ENCODE measurements at regions not wholly inside any gene's neighbourhood (a gene's known extent, or its start where the extent isn't known, plus 50 kb on each side); places are given as distances from the start of the nearest gene placed in this dataset.

GRCh38 chr14:35196571-35196970 is 74.2 kb downstream of the PRORP start:
- Histone ChIP-seq H3K4me1 (ENCODE audit: control insufficient read depth, low read depth, low read length) (no peaks in the 10 kb centered on the region), H2BK5ac (ENCODE audit: low read length) (no peak overlapping the region), H3K9ac (ENCODE audit: low read length) (no peak overlapping the region), H3K56ac (ENCODE audit: low read length) (no peak overlapping the region), H3K79me1 (ENCODE audit: low read length) (no peaks in the 10 kb centered on the region), H2BK15ac (replicated peaks; ENCODE audit: low read depth) (no peak overlapping the region), H2AK5ac (ENCODE audit: low read length) (no peak overlapping the region), H3K79me2 (ENCODE audit: control insufficient read depth, insufficient read depth, low read length) (no peaks in the 10 kb centered on the region), H4K8ac (ENCODE audit: low read depth, low read length) (no peak overlapping the region), H3K23ac (ENCODE audit: low read length) (no peak overlapping the region), H3K18ac (ENCODE audit: low read length) (no peak overlapping the region), H4K5ac (ENCODE audit: low read length) (no peak overlapping the region), H3K4me3 (ENCODE audit: low read length) (no peak overlapping the region), H3K27me3 (ENCODE audit: insufficient read depth, low read length, poor library complexity) (no peaks in the 10 kb centered on the region), H2BK120ac (ENCODE audit: low read depth, low read length) (no peak overlapping the region), H3K4me2 (ENCODE audit: low read length) (no peak overlapping the region), H3K4ac (ENCODE audit: low read depth, low read length) (no peak overlapping the region), H3K27ac (ENCODE audit: low read depth, low read length) (no peak overlapping the region), H3K36me3 (ENCODE audit: control insufficient read depth, insufficient read depth, low read length) (no peaks in the 10 kb centered on the region)
- DNase-seq: no peak
- no CpG with 5 or more reads among the region's 1 CpG for WGBS (ENCODE audit: extremely low coverage, insufficient coverage, low lambda C conversion rate)

DNA sequence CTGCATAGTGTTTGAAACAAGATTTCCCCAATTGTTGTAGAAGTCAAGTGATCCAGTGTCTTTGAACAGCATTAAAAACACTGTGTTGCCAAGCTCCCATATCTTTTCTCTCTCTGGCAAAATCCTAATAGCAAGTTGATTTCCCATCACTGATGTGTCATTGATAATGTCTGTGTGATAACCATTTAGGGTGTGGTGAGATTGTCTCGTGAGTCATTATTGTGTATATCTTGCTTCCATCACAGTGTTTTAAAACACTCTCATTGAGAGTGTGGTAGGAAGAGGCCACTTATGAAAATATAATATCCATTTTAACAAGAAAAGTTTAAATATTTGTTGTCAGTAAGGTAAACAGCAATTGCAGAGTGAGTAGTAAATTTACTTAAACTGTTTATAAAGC is 74.7 kb downstream of the PRORP start:
- Histone ChIP-seq H3K56ac (ENCODE audit: low read length) (no peak overlapping the region), H3K4me3 (ENCODE audit: low read length) (no peak overlapping the region), H3K9ac (ENCODE audit: low read length) (no peak overlapping the region), H3K27me3 (ENCODE audit: insufficient read depth, low read length, poor library complexity) (no peaks in the 10 kb centered on the region), H3K79me1 (ENCODE audit: low read length) (no peaks in the 10 kb centered on the region), H3K4ac (ENCODE audit: low read depth, low read length) (no peak overlapping the region), H3K79me2 (ENCODE audit: control insufficient read depth, insufficient read depth, low read length) (no peaks in the 10 kb centered on the region), H3K36me3 (ENCODE audit: control insufficient read depth, insufficient read depth, low read length) (no peaks in the 10 kb centered on the region), H3K27ac (ENCODE audit: low read depth, low read length) (no peak overlapping the region), H3K18ac (ENCODE audit: low read length) (no peak overlapping the region), H3K23ac (ENCODE audit: low read length) (no peak overlapping the region), H4K5ac (ENCODE audit: low read length) (no peak overlapping the region), H2AK5ac (ENCODE audit: low read length) (no peak overlapping the region), H2BK120ac (ENCODE audit: low read depth, low read length) (no peak overlapping the region), H4K8ac (ENCODE audit: low read depth, low read length) (no peak overlapping the region), H2BK5ac (ENCODE audit: low read length) (no peak overlapping the region), H3K4me2 (ENCODE audit: low read length) (no peak overlapping the region), H3K4me1 (ENCODE audit: control insufficient read depth, low read depth, low read length) (no peaks in the 10 kb centered on the region), H2BK15ac (replicated peaks; ENCODE audit: low read depth) (no peak overlapping the region)
- WGBS (ENCODE audit: extremely low coverage, insufficient coverage, low lambda C conversion rate): no CpG with 5 or more reads among the region's 1 CpG
- DNase-seq: no peak

DNA sequence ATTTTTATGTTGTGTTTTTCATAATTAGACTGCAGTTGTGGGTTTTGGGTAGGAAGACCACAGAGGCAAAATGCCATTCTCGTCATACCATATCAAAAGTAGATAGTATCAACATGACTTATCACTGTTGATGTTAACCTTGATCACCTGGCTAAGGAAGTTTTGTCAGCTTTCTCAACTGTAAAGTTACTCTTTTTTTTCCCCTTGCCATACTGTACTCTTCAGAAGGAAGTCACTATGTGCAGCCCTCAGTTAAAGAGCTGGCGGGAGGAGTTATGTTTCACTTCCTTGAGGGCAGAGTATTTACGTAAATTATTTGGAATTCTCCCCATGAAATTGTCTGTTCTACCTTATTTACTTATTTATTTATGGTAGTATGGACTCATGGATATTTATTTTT is 78.7 kb downstream of the PRORP start:
- Histone ChIP-seq H2BK120ac (ENCODE audit: low read depth, low read length) (no peak overlapping the region), H3K56ac (ENCODE audit: low read length) (no peak overlapping the region), H3K18ac (ENCODE audit: low read length) (no peak overlapping the region), H3K9ac (ENCODE audit: low read length) (no peak overlapping the region), H3K23ac (ENCODE audit: low read length) (no peak overlapping the region), H4K5ac (ENCODE audit: low read length) (no peak overlapping the region), H3K4me3 (ENCODE audit: low read length) (no peak overlapping the region), H2AK5ac (ENCODE audit: low read length) (no peak overlapping the region), H3K79me1 (ENCODE audit: low read length) (no peaks in the 10 kb centered on the region), H4K8ac (ENCODE audit: low read depth, low read length) (no peak overlapping the region), H3K79me2 (ENCODE audit: control insufficient read depth, insufficient read depth, low read length) (no peaks in the 10 kb centered on the region), H2BK5ac (ENCODE audit: low read length) (no peak overlapping the region), H3K4me1 (ENCODE audit: control insufficient read depth, low read depth, low read length) (no peaks in the 10 kb centered on the region), H2BK15ac (replicated peaks; ENCODE audit: low read depth) (no peak overlapping the region), H3K27ac (ENCODE audit: low read depth, low read length) (no peak overlapping the region), H3K27me3 (ENCODE audit: insufficient read depth, low read length, poor library complexity) (no peaks in the 10 kb centered on the region), H3K4me2 (ENCODE audit: low read length) (no peak overlapping the region), H3K4ac (ENCODE audit: low read depth, low read length) (no peak overlapping the region), H3K36me3 (ENCODE audit: control insufficient read depth, insufficient read depth, low read length) (no peaks in the 10 kb centered on the region)
- DNase-seq: no peak
- no CpG with 5 or more reads among the region's 3 CpGs for WGBS (ENCODE audit: extremely low coverage, insufficient coverage, low lambda C conversion rate)

DNA sequence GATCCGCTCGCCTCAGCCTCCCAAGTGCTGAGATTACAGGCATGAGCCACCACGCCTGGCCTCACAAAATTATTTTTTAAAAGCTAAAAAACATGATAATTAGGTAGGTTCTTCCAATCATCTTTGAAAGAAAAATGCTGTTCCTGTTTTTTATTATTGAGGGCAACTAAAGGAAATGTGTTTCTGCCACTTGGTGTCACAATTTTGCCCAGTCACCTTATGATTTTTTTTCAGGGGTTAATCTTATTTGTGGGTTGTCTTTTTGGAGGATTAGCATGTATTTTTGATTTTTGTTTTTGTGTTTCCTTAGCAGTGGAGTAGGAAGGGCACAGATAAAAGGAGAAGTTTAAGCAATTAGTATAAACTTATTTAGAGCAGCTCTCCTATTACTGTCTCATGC is 79.8 kb downstream of the PRORP start:
- no CpG with 5 or more reads among the region's 3 CpGs for WGBS (ENCODE audit: extremely low coverage, insufficient coverage, low lambda C conversion rate)
- Histone ChIP-seq H3K79me1 (ENCODE audit: low read length) (no peaks in the 10 kb centered on the region), H3K4me3 (ENCODE audit: low read length) (no peak overlapping the region), H3K9ac (ENCODE audit: low read length) (no peak overlapping the region), H2BK120ac (ENCODE audit: low read depth, low read length) (no peak overlapping the region), H3K36me3 (ENCODE audit: control insufficient read depth, insufficient read depth, low read length) (no peaks in the 10 kb centered on the region), H4K8ac (ENCODE audit: low read depth, low read length) (no peak overlapping the region), H2AK5ac (ENCODE audit: low read length) (no peak overlapping the region), H3K18ac (ENCODE audit: low read length) (no peak overlapping the region), H3K56ac (ENCODE audit: low read length) (no peak overlapping the region), H3K4me1 (ENCODE audit: control insufficient read depth, low read depth, low read length) (no peaks in the 10 kb centered on the region), H3K27me3 (ENCODE audit: insufficient read depth, low read length, poor library complexity) (no peaks in the 10 kb centered on the region), H3K23ac (ENCODE audit: low read length) (no peak overlapping the region), H3K27ac (ENCODE audit: low read depth, low read length) (no peak overlapping the region), H4K5ac (ENCODE audit: low read length) (no peak overlapping the region), H2BK5ac (ENCODE audit: low read length) (no peak overlapping the region), H3K4ac (ENCODE audit: low read depth, low read length) (no peak overlapping the region), H3K4me2 (ENCODE audit: low read length) (no peak overlapping the region), H3K79me2 (ENCODE audit: control insufficient read depth, insufficient read depth, low read length) (no peaks in the 10 kb centered on the region), H2BK15ac (replicated peaks; ENCODE audit: low read depth) (no peak overlapping the region)
- DNase-seq: no peak

DNA sequence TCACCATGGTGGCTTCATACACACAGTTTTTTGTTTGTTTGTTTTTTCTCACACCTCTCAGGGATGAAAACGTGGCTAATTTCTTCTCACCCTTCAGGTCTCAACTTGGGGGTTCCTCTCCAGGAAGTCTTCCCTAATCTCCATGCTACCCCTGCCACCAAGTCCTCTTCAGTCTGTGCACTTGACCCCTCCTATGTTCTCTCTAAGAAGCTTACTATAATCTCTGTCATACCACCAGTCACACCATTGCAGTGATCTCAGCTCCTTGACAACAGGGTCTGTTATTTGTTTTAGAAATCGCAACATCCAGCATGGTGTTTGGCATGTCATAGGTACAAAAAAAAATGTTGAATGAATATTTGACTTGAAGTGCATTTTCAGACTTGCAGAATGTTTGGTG is 83.4 kb downstream of the PRORP start:
- H3K9ac ChIP-seq (ENCODE audit: low read length): no peak overlapping the region
- no peak overlapping the region for H3K18ac ChIP-seq (ENCODE audit: low read length)
- H3K79me1 ChIP-seq (ENCODE audit: low read length): no peaks in the 10 kb centered on the region
- H3K4ac ChIP-seq (ENCODE audit: low read depth, low read length): no peak overlapping the region
- no peaks in the 10 kb centered on the region for H3K79me2 ChIP-seq (ENCODE audit: control insufficient read depth, insufficient read depth, low read length)
- H3K36me3 ChIP-seq (ENCODE audit: control insufficient read depth, insufficient read depth, low read length): no peaks in the 10 kb centered on the region
- no peak overlapping the region for H2BK120ac ChIP-seq (ENCODE audit: low read depth, low read length)
- H4K8ac ChIP-seq (ENCODE audit: low read depth, low read length): no peak overlapping the region
- H2AK5ac ChIP-seq (ENCODE audit: low read length): no peak overlapping the region
- no peak overlapping the region for H2BK5ac ChIP-seq (ENCODE audit: low read length)
- H2BK15ac ChIP-seq (replicated peaks; ENCODE audit: low read depth): no peak overlapping the region
- H3K4me1 ChIP-seq (ENCODE audit: control insufficient read depth, low read depth, low read length): no peaks in the 10 kb centered on the region
- no peak overlapping the region for H4K5ac ChIP-seq (ENCODE audit: low read length)
- no peak overlapping the region for H3K4me2 ChIP-seq (ENCODE audit: low read length)
- no peak overlapping the region for H3K27ac ChIP-seq (ENCODE audit: low read depth, low read length)
- no peak overlapping the region for H3K23ac ChIP-seq (ENCODE audit: low read length)
- H3K56ac ChIP-seq (ENCODE audit: low read length): no peak overlapping the region
- peak; percentile 45 for DNase-seq
- WGBS (ENCODE audit: extremely low coverage, insufficient coverage, low lambda C conversion rate): no CpG with 5 or more reads among the region's 2 CpGs
- no peak overlapping the region for H3K4me3 ChIP-seq (ENCODE audit: low read length)
- H3K27me3 ChIP-seq (ENCODE audit: insufficient read depth, low read length, poor library complexity): no peaks in the 10 kb centered on the region

DNA sequence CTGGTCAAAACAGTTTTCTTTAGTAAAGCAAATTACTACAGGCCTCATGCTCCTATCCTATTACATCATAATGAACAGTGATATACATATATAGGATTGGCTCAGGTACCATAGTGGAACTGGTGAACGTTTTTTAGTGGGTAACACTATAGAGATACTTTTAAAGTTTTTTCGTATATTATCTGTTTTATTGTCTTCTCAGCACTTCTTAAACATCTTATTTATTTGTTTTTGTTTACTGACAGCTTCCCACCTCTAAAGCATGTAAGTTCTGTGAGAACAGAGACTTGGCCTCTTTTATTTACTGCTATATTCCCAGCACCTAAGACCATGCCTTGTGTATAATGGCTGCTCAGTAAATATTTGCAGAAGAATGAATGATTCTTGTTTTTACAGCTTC is 81.1 kb upstream of the PSMA6 start:
- Histone ChIP-seq H3K4me2 (ENCODE audit: low read length) (no peak overlapping the region), H3K4me1 (ENCODE audit: control insufficient read depth, low read depth, low read length) (no peaks in the 10 kb centered on the region), H3K56ac (ENCODE audit: low read length) (no peak overlapping the region), H3K36me3 (ENCODE audit: control insufficient read depth, insufficient read depth, low read length) (no peaks in the 10 kb centered on the region), H3K4me3 (ENCODE audit: low read length) (no peak overlapping the region), H3K4ac (ENCODE audit: low read depth, low read length) (no peak overlapping the region), H3K79me1 (ENCODE audit: low read length) (no peaks in the 10 kb centered on the region), H3K27ac (ENCODE audit: low read depth, low read length) (no peak overlapping the region), H3K9ac (ENCODE audit: low read length) (no peak overlapping the region), H3K18ac (ENCODE audit: low read length) (no peak overlapping the region), H2BK120ac (ENCODE audit: low read depth, low read length) (no peak overlapping the region), H2BK5ac (ENCODE audit: low read length) (no peak overlapping the region), H4K5ac (ENCODE audit: low read length) (no peak overlapping the region), H2BK15ac (replicated peaks; ENCODE audit: low read depth) (no peak overlapping the region), H4K8ac (ENCODE audit: low read depth, low read length) (no peak overlapping the region), H3K27me3 (ENCODE audit: insufficient read depth, low read length, poor library complexity) (no peaks in the 10 kb centered on the region), H2AK5ac (ENCODE audit: low read length) (no peak overlapping the region), H3K79me2 (ENCODE audit: control insufficient read depth, insufficient read depth, low read length) (no peaks in the 10 kb centered on the region), H3K23ac (ENCODE audit: low read length) (no peak overlapping the region)
- DNase-seq: no peak
- no CpG with 5 or more reads among the region's 2 CpGs for WGBS (ENCODE audit: extremely low coverage, insufficient coverage, low lambda C conversion rate)

Data from mesendoderm (in vitro differentiated cells).